SU-DHL-6 (cell line): ENCODE measurements at regions not wholly inside any gene's neighbourhood (a gene's known extent, or its start where the extent isn't known, plus 50 kb on each side); places are given as distances from the start of the nearest gene placed in this dataset.

Source experiments
- CTCF ChIP-seq: fragments of 200-600 bp; sonication (generic); IDR thresholded peaks from one replicate; pipeline ENCODE4 v1.5.1; 2017; ENCODE audit warnings: antibody characterized with exemption, mild to moderate bottlenecking, low read length, moderate library complexity; ENCODE audit not compliant: insufficient read depth, poor library complexity, severe bottlenecking
- EZH2phosphoT487 ChIP-seq: fragments of 200-600 bp; sonication (generic), shearing (Covaris generic); conservative IDR thresholded peaks from 2 replicates; pipeline ENCODE4 v1.6.1; 2018; ENCODE audit warnings: mild to moderate bottlenecking, antibody characterized with exemption, low read length, moderate library complexity, mixed read lengths

GRCh38 chr3:157595259-157595658 lies 92.0 kb upstream of the VEPH1 start:
- TF ChIP-seq CTCF (no peak), EZH2phosphoT487 (no peak)
